GM18873 (cell line): ENCODE measurements at regions not wholly inside any gene's neighbourhood (a gene's known extent, or its start where the extent isn't known, plus 50 kb on each side); places are given as distances from the start of the nearest gene placed in this dataset.
"Not testable (repeated sequence)": the region's sequence is repeated elsewhere in the genome, so short reads cannot be mapped to it uniquely, and the experiment has no call there.

Source experiments
- ATAC-seq: cut with Tn5 transposase; IDR thresholded peaks from one replicate; pipeline ENCODE4 v1.9.1; 2021; ENCODE audit warnings: mild to moderate bottlenecking, moderate library complexity, moderate number of reproducible peaks; ENCODE audit not compliant: unreplicated experiment, low FRiP score

DNA sequence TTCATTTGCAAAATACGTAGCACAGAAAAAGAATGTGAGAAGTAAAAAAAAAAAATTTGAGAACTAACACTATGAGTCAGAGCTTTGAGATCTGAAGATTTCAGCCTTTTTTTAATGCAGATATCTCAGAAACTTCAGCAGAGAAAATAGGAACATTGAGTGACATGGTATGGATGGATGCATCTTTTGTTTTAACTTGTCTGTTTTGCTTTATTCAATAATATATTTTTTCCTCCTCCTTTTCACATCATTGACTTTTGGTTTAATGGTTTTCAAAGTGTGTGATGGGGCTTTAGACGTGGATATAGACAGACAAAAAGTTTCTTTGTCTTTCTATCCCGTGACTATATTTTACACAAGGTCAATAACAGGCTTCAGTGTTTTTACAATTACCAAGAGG is 426.7 kb upstream of the FRG2C start:
- ATAC-seq = no peak

DNA sequence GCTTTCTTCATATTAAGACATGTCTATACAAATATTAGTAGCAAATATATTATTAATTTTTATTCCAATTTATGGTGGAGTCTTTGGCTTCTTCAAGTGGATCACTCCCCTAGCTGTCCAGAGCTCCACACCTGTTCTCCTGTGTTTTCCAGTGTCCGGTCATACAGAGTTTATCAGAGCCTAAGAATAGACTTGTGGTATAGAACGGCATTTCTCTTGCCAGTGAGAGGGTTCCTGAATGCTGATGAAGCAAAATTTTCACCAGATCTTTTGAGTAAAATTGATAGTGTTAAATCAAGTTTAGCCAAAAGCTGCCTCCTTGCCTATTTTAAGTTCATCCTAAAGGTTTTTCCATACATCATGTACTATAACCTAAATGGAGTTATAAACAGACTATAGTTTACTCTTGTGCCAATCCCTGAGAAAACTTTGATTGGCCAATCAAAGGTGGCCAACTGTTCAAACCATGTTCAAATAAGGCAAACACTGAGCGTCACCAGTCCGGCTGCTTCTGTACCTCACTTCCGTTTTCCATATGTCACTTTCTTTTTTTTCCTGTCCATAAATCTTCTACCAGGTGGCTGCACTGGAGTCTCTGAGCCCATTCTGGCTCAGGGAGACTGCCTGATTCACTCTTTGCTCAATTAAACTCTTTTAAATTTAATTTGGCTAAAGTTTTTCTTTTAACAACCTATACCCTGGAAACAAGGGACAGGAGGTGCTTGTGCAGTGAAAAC is 422.7 kb upstream of the FRG2C start:
- ATAC-seq = not testable (repeated sequence)

DNA sequence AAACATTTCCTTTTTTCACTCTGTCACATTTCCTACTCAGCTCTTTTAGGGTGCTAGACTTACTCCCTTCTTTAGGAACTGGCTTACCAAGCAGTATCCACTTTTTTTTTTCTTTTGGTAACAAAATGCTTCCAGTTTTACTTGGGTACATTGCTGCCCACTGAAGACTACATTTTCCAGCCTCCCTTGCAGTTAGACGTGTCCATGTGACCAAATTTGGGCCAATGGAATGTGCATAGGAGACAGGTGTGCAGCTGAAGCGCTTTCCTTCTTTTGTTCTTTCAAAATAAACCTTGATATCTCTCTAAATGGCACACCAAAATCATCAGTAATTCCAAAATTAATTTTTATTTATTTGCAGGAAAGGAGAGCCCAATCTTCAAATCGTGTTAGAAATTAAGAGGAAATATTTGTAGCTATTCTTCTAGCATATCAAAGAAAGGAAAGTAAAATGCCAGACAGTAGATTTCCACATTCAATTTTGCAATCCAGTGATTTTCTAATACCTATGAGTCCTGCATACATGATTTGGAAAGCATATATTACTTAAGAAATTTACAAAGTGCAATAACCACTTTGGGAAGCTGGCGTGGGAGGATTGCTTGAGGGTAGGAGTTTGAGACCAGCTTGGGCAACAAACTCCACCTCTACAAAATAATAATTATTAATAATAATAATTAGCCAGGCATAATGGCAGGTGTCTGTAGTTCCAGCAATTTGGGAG is 422.0 kb upstream of the FRG2C start:
- no peak for ATAC-seq

DNA sequence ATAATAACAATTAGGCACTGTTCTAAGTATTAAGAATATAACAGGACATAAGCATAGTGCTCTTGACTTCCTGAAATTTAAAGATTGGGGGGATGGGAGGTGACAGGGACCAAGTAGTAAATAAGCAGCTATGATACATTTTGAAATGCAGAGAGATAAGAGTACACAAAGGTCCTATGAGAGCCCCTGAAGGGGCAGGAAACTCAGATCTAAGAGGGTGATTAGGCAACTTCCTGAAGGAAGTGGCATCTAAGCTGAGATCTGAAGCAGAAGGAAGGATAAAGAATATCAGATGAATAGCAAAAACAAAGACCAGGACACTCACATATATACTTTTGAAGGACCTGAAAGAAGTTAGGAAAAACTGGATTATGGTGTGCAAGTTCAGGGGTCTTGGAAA is 415.2 kb upstream of the FRG2C start:
- ATAC-seq = no peak

DNA sequence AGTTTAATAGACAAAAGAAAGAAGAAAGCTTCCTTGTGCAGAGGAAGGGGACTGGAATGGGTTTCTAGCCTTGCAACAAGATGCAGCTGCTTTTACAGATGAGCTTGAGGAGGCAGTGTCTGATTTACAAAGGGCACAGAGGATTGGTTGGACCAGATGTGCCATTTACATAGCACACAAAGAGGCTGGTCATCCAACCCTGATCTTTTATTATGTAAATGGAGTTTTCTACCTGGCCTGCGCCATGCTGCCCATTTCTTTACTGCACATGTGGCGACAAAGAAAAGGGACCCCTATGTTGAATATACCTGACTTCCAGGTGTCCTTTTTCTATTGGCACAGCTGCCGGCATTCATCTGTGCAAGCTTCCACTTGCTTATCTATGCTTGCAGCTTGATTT is 409.4 kb upstream of the FRG2C start:
- ATAC-seq = no peak

- not testable (repeated sequence) for ATAC-seq
Measured at GRCh38 chr3:75258825-75259683, 405.1 kb upstream of the FRG2C start.

- not testable (repeated sequence) for ATAC-seq
Measured at GRCh38 chr3:75260975-75261374, 403.2 kb upstream of the FRG2C start.

GRCh38 chr3:75262661-75263060 is 401.5 kb upstream of the FRG2C start:
- ATAC-seq = no peak

DNA sequence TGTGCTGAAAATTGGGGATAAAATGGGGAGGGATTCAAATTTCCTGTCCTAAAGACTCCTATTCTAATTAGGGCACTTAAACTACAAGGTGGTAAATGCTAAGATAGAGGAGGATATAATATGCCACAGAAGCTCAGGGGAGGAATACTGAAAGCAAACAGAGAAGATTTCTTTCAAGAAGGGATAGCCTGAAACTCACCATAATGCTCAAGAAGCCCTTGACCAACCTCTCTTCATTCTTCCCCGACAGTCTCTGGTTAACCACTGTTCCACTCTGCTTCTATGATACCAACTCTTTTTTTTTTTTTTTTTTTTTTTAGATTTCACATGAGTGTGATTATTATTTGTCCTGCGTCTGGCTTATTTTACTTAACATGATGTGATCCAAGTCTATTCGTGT is 398.2 kb upstream of the FRG2C start:
- no peak for ATAC-seq

DNA sequence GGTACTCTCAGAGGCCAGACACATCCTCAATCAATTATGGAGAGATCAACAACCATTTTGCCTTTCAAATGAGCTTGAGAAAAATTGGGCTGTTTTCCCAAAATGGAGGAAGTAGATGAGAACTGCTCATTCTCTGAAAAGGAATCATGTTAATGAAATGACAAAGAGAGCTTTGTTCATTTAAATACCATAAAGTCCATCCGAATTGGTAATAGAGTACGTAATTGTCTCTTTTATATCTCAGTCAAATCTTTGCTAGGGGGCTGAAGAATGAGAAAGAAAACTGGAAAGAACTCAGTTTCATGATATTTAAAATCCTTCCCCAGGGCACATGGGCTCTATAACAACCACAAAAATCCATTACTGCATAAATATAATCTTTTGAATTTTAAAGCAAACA is 395.6 kb upstream of the FRG2C start:
- ATAC-seq = not testable (repeated sequence)

GRCh38 chr3:75272237-75272636 is 391.9 kb upstream of the FRG2C start:
- not testable (repeated sequence) for ATAC-seq

DNA sequence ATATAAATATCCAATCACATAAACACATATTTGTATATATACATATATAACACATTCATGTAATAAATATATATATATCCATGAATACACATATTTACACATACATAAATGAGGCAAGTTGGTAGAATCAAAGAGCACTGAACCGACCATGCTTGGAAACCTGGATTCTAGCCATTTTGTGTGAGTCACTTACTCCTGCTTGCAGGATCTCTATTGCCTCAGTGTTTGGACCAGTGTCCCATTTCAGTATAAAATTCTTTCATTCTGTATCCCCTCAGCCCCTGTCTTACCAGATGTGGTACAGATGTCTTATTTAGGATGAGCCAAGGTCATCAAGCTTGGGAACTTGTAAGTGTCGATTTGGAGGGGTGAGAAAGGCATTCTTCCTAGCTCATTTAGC is 391.4 kb upstream of the FRG2C start:
- ATAC-seq = no peak

DNA sequence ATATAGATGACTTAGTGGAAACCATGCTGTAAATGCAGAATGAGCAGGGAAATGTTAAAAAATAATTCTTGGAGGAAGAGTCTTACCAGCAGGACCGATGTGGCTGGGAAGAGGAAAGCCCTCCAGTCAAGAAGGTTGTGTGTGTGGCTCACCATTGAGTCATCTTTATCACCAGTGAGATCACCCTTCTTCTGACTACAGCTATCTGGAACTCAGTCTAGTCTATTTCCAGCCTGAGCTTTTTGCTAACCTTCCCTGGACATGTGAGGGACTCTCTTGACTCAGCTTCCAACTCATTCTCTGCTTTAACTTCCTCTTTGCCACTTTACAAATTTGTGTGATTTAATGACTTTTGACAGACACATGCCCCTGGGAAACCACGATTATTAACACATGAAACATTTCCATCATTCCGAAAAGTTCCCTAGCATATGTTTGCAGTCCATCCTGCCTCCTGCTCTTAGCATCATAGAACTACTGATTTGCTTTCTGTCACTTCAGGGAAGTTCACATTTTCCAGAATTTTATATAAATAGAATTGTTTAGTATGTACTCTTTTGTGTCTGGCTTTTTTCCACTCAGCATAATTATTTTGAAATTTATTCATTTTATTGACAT is 378.5 kb upstream of the FRG2C start:
- ATAC-seq = not testable (repeated sequence)

GRCh38 chr3:75288972-75289574 is 375.1 kb upstream of the FRG2C start:
- ATAC-seq = not testable (repeated sequence)

DNA sequence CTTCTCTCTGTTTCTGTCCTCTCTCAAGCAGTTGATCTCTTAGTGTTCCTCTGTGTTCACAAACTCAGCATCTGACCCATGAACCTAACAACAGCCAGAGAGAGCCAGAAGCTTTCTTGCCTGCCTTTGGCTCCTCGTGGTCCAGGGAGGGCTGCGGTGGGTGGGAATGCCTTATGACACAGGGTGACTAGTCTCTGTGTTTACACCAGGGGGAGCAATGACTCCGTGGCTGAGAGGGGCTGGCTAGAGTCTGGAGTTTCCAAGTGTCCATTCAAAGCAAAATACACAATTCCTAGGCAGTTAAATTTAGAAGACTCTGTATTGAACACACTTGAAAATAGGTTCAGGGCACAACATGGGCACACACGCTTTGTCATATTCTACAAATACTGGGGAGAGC is 370.0 kb upstream of the FRG2C start:
- no peak for ATAC-seq

DNA sequence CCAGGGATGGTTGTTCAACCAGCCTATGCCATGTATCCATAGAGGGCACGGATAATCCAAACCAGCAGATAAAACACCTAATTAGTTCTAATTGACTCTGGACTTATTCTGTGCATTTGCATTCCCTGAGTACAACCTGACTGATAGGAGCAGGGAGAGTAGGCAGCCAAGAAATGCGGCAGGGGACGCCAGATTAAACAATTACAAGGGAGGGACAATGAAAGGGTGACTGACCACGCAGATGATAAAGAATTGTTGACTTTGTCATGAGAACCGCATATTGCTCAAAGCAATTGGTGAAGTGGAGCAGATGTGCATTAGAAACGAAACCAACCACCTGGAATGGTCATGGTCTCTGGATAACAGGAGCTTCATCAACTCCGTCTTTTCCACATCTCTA is 369.1 kb upstream of the FRG2C start:
- ATAC-seq = no peak

DNA sequence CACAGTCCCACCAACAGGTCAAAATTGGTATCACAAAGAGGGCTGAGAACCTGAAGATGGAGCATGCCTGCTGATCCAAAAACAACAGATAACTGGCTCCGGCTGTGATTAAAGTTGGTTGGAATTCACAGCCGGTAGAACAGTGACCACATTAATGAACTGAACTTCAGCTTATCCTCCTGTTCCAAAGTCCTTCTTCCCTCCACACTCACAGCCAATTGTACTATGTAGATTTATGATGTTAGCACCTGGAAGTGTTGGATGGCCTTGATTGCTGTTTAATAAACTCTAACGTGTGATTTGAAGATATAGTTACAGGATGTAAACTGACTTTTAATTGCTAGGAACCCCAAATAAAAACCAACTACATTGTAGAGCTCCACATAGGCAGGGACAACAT is 367.3 kb upstream of the FRG2C start:
- ATAC-seq = no peak

- ATAC-seq = no peak
Measured at GRCh38 chr3:75300606-75301005, 363.5 kb upstream of the FRG2C start.

- ATAC-seq = not testable (repeated sequence)
Measured at GRCh38 chr3:75301050-75301449, 363.1 kb upstream of the FRG2C start.

DNA sequence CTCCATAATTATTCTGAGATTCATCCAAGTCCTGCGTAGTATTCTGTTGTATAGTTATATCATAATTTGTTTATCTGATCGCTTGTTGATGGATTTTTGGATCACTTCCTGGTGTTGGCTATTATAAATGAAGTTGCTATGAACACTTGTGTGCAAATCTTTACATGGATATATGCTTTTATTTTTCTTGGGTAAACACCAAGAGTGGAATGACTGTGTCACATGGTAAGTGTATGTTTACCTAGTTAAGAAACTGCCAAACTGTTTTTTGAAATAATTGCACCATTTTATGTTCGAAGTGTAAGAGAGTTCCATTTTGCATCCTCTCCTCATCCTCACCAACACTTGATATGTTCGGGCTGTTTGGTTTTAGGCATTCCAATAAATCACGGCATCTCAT is 360.4 kb upstream of the FRG2C start:
- ATAC-seq = no peak
